ENCODE measurements at regions not wholly inside any gene's neighbourhood (a gene's known extent, or its start where the extent isn't known, plus 50 kb on each side); places are given as distances from the start of the nearest gene placed in this dataset.

DNA sequence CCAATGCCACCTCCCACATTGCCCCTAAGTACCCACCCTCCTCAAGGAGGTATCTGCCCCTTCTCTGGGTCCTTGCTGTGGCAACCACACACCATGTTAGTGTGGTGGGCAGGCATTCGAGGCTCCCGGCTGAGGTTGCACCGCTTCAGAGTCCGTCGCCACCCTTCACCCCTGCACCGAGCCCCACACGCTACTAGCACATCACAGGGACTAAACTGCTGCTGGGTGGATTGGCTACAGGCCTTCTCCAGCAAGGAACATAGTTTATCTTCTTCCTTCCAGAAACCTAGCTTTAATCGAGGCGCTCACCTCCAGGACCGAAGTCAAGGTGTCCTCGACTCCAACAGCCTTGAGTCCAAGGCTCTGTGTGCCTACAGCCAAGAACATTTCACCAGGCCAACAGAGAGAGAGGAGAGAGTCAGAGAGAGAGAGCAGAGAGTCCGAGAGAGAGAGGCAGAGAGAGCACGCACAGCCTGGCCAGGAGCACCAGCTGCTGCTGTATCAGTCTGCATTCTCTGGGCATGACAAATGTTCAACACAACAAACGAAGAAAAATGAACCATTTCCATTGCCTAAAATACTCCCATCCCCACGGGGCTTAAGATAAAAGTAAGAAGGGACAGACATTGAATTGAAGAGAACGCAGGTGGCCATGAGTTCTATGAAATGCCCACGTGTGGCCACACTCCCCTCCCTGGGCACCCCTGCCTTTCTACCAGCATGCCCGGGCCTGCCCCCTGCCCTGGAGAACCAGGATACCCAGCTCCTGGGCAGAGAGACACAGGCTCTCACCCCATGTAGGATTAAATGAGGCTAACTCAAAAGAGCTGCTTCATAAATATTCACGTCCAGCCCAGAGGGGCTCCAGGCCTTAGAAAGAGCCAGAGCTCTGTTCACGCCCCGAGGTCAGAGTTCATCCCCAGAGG lies 94.9 kb downstream of the RBFOX3 start:
- Histone ChIP-seq H3K79me2 (ENCODE audit: insufficient read depth, low read length) (no peaks in the 10 kb centered on the region), H4K20me1 (ENCODE audit: insufficient read depth, low read length, poor library complexity, severe bottlenecking) (no peaks in the 10 kb centered on the region), H3K27me3 (ENCODE audit: insufficient read depth, low read length, poor library complexity, severe bottlenecking) (no peaks in the 10 kb centered on the region), H3K4me2 (ENCODE audit: low read depth, low read length, poor library complexity, severe bottlenecking) (no peak overlapping the region), H3K9ac (ENCODE audit: low read depth, low read length, poor library complexity, severe bottlenecking) (no peak overlapping the region), H3K9me3 (ENCODE audit: insufficient read depth, low read depth, low read length) (no peaks in the 10 kb centered on the region; the same call in 1 of the 2 replicates), H3K9me2 (replicated peaks; ENCODE audit: low read depth, low read length) (no peaks in the 10 kb centered on the region), H3K36me3 (ENCODE audit: insufficient read depth, low read length) (no peaks in the 10 kb centered on the region), H3K4me3 (ENCODE audit: low read length, poor library complexity, severe bottlenecking) (no peak overlapping the region), H3K4me1 (ENCODE audit: insufficient read depth, low read length, poor library complexity, severe bottlenecking) (no peaks in the 10 kb centered on the region), H2AFZ (ENCODE audit: low read length) (no peak overlapping the region), H3F3A (ENCODE audit: low read depth) (no peaks in the 10 kb centered on the region)
- TF ChIP-seq EZH2phosphoT487 (IDR thresholded peaks at IDR 0.05; ENCODE audit: borderline replicate concordance) (no peak), CTCF (conservative IDR thresholded peaks at IDR 0.05; ENCODE audit: low read length) (no peak)

- no peak overlapping the region for H3K9ac ChIP-seq (ENCODE audit: low read depth, low read length, poor library complexity, severe bottlenecking)
- no peaks in the 10 kb centered on the region for H3K79me2 ChIP-seq (ENCODE audit: insufficient read depth, low read length)
- no peaks in the 10 kb centered on the region for H3K27me3 ChIP-seq (ENCODE audit: insufficient read depth, low read length, poor library complexity, severe bottlenecking)
- no peaks in the 10 kb centered on the region; the same call in 1 of the 2 replicates for H3K9me3 ChIP-seq (ENCODE audit: insufficient read depth, low read depth, low read length)
- H3K9me2 ChIP-seq (replicated peaks; ENCODE audit: low read depth, low read length), result no peaks in the 10 kb centered on the region
- H3K36me3 ChIP-seq (ENCODE audit: insufficient read depth, low read length), result no peaks in the 10 kb centered on the region
- TF ChIP-seq CTCF (conservative IDR thresholded peaks at IDR 0.05; ENCODE audit: low read length) (no peak), EZH2phosphoT487 (IDR thresholded peaks at IDR 0.05; ENCODE audit: borderline replicate concordance) (no peak)
- no peak overlapping the region for H2AFZ ChIP-seq (ENCODE audit: low read length)
- no peaks in the 10 kb centered on the region for H4K20me1 ChIP-seq (ENCODE audit: insufficient read depth, low read length, poor library complexity, severe bottlenecking)
- no peak overlapping the region for H3K4me3 ChIP-seq (ENCODE audit: low read length, poor library complexity, severe bottlenecking)
- no peaks in the 10 kb centered on the region for H3K4me1 ChIP-seq (ENCODE audit: insufficient read depth, low read length, poor library complexity, severe bottlenecking)
- no peak overlapping the region for H3K4me2 ChIP-seq (ENCODE audit: low read depth, low read length, poor library complexity, severe bottlenecking)
- H3F3A ChIP-seq (ENCODE audit: low read depth), result no peaks in the 10 kb centered on the region
Measured at GRCh38 chr17:79515110-79515509, 95.7 kb downstream of the RBFOX3 start.

DNA sequence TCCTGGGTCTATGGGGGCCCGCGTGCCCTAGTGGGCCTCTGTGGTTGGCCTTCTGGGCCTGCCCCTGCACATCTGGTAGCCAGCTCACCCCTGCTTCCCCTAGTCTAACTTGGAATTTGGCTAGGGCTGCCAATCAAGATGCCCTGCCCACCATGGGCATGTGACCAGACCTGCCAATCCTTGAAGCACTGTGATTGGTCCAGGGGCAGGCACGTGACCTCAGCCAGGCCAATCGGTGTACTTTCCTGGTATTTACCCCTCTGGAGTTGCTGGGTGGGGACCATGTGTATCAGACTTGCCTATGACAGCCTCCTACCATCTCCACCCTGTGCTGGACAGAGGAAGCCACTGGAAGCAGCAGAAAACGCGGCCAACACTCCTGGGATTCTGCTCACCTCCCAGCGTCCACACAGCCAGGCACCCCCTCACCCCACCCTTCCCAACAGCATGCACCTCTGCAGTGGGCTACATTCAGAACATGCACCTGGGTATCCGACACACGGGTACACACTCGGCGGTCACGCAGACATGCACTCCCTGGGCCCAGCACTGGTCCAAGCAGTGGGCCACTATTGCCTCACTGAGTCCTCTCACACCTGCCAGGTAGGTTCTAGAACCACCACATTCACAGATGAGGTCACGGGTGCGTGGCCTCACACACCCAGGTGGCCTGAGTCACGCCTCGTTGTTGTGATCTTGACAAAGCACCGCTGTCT lies 96.9 kb downstream of the RBFOX3 start:
- H3K9ac ChIP-seq (ENCODE audit: low read depth, low read length, poor library complexity, severe bottlenecking), result no peak overlapping the region
- H3K4me3 ChIP-seq (ENCODE audit: low read length, poor library complexity, severe bottlenecking), result no peak overlapping the region
- no peaks in the 10 kb centered on the region for H3K27me3 ChIP-seq (ENCODE audit: insufficient read depth, low read length, poor library complexity, severe bottlenecking)
- no peaks in the 10 kb centered on the region for H3F3A ChIP-seq (ENCODE audit: low read depth)
- H4K20me1 ChIP-seq (ENCODE audit: insufficient read depth, low read length, poor library complexity, severe bottlenecking), result no peaks in the 10 kb centered on the region
- no peaks in the 10 kb centered on the region for H3K36me3 ChIP-seq (ENCODE audit: insufficient read depth, low read length)
- H3K4me1 ChIP-seq (ENCODE audit: insufficient read depth, low read length, poor library complexity, severe bottlenecking), result no peaks in the 10 kb centered on the region
- no peaks in the 10 kb centered on the region; the same call in 1 of the 2 replicates for H3K9me3 ChIP-seq (ENCODE audit: insufficient read depth, low read depth, low read length)
- no peaks in the 10 kb centered on the region for H3K9me2 ChIP-seq (replicated peaks; ENCODE audit: low read depth, low read length)
- no peaks in the 10 kb centered on the region for H3K79me2 ChIP-seq (ENCODE audit: insufficient read depth, low read length)
- no peak overlapping the region for H2AFZ ChIP-seq (ENCODE audit: low read length)
- H3K4me2 ChIP-seq (ENCODE audit: low read depth, low read length, poor library complexity, severe bottlenecking), result no peak overlapping the region
- TF ChIP-seq CTCF (conservative IDR thresholded peaks at IDR 0.05; ENCODE audit: low read length) (no peak), EZH2phosphoT487 (IDR thresholded peaks at IDR 0.05; ENCODE audit: borderline replicate concordance) (no peak)
